HepG2 (cell line): ENCODE measurements at regions not wholly inside any gene's neighbourhood (a gene's known extent, or its start where the extent isn't known, plus 50 kb on each side); places are given as distances from the start of the nearest gene placed in this dataset.

Experiments
- ATAC-seq: fragments of 200-7000 bp; cut with Tn5 transposase; 3 replicates; pipeline ENCODE4 v1.9.1; 2020; ENCODE audit warnings: mild to moderate bottlenecking, moderate library complexity
- BruUV-seq: library from RNA; stranded (reverse); fragments of 400-500 nt; replicated peaks from 2 replicates; lab custom pipeline; 2021; lab: Mats Ljungman, UMichigan
- CTCF ChIA-PET: fragments of 300-600 bp; formaldehyde crosslinking; extraction: SDS; loops from one replicate; lab custom pipeline; 2021; ENCODE audit warnings: low total read pairs, inconsistent platforms, low intra/inter-chr PET ratio; lab: Yijun Ruan, JAX
- POLR2A ChIA-PET: fragments of 350-600 bp; sonication (Branson Sonifier 250); formaldehyde crosslinking; loops from one replicate; lab custom pipeline; 2020; ENCODE audit warnings: antibody characterized with exemption, inconsistent platforms; lab: Yijun Ruan, JAX
- DNase-seq: peaks from one replicate; pipeline ENCODE4 v3.0.0-alpha.2; 2015; ENCODE audit warnings: low spot score
- FAIRE-seq: peaks from 3 replicates; lab custom pipeline; 2011; peaks lifted over from hg19 to GRCh38; lab: Jason Lieb, UNC
- H2AFZ ChIP-seq: one replicate; pipeline ENCODE4 v1.6.1; 2011; ENCODE audit warnings: low read length, inconsistent platforms
- H3K27ac ChIP-seq: fragments of 300-600 bp; 3 replicates; pipeline ENCODE4 v1.8.0; 2011; ENCODE audit warnings: mixed run types, mild to moderate bottlenecking, mixed read lengths, low read length, inconsistent platforms; ENCODE audit not compliant: insufficient read depth; ENCODE audit errors: extremely low read length
- H3K27me3 ChIP-seq, 2 experiments: fragments of 200-600 bp in 1 of 2; 2 replicates in 1 of 2; 3 replicates in 1 of 2; pipeline versions ENCODE4 v1.6.0 to v1.8.0; 2011; ENCODE audit warnings: low read length in 2 of 2, mild to moderate bottlenecking in 2 of 2, moderate library complexity in 2 of 2, inconsistent platforms in 1 of 2; ENCODE audit not compliant: insufficient read depth in 2 of 2, control insufficient read depth in 1 of 2
- H3K36me3 ChIP-seq, 2 experiments: fragments of 200-600 bp in 1 of 2; replicated peaks in 1 of 2; 2 replicates in 1 of 2; 3 replicates in 1 of 2; pipeline versions ENCODE4 v1.5.1 to v1.8.0; 2011; ENCODE audit warnings: low read length in 2 of 2, inconsistent platforms in 1 of 2; ENCODE audit not compliant: insufficient read depth in 2 of 2, control insufficient read depth in 1 of 2
- H3K4me1 ChIP-seq: 2 replicates; pipeline ENCODE4 v1.5.1; 2012; ENCODE audit warnings: low read length, inconsistent platforms; ENCODE audit not compliant: insufficient read depth
- H3K4me2 ChIP-seq: 2 replicates; pipeline ENCODE4 v1.6.0; 2011; ENCODE audit warnings: low read depth, low read length, inconsistent platforms
- H3K4me3 ChIP-seq, 3 experiments: fragments of 200-600 bp in 1 of 3; sonication (generic), shearing (Covaris generic) in 1 of 3; replicated peaks in 1 of 3; 2 replicates each; pipeline ENCODE4 v1.5.1; 2011 to 2016; ENCODE audit warnings: low read length in 3 of 3, inconsistent platforms in 2 of 3, low read depth in 2 of 3, mild to moderate bottlenecking in 2 of 3, control low read depth in 1 of 3, mixed read lengths in 1 of 3; ENCODE audit not compliant: insufficient read depth in 1 of 3
- H3K79me2 ChIP-seq: one replicate; pipeline ENCODE4 v1.6.1; 2011; ENCODE audit warnings: low read length, inconsistent platforms; ENCODE audit not compliant: insufficient read depth
- H3K9ac ChIP-seq: 2 replicates; pipeline ENCODE4 v1.6.0; 2011; ENCODE audit warnings: mild to moderate bottlenecking, low read depth, low read length, inconsistent platforms; ENCODE audit not compliant: insufficient read depth
- H3K9me3 ChIP-seq: 2 replicates; pipeline ENCODE4 v1.5.1; 2012; ENCODE audit warnings: mild to moderate bottlenecking, low read length
- H4K20me1 ChIP-seq: 2 replicates; pipeline ENCODE4 v1.6.0; 2011; ENCODE audit warnings: inconsistent platforms, mild to moderate bottlenecking, low read length, moderate library complexity; ENCODE audit not compliant: insufficient read depth
- ARID5B ChIP-seq: IDR thresholded peaks from 2 replicates; pipeline ENCODE4 v1.4.0; 2020; ENCODE audit warnings: mild to moderate bottlenecking, missing genetic modification reagents
- BCL6 ChIP-seq: IDR thresholded peaks from 2 replicates; pipeline ENCODE4 v1.6.1; 2016; ENCODE audit warnings: missing genetic modification reagents, missing compliant biosample characterization
- CHD2 ChIP-seq: IDR thresholded peaks from 2 replicates; pipeline ENCODE4 v1.6.1; 2011; ENCODE audit warnings: low read depth, low read length, improper control_type of control experiment
- FOXK2 ChIP-seq: fragments of 450-650 bp; IDR thresholded peaks from 2 replicates; pipeline ENCODE4 v1.6.1; 2016
- HES4 ChIP-seq: sonication (generic); formaldehyde crosslinking; IDR thresholded peaks from 2 replicates; pipeline ENCODE4 v1.9.0; 2021; ENCODE audit warnings: mild to moderate bottlenecking, missing genetic modification reagents, borderline replicate concordance
- IRF2 ChIP-seq: IDR thresholded peaks from 2 replicates; pipeline ENCODE4 v1.6.1; 2018; ENCODE audit warnings: missing genetic modification reagents, missing compliant biosample characterization
- PHF21A ChIP-seq: sonication (generic); formaldehyde crosslinking; IDR thresholded peaks from 2 replicates; pipeline ENCODE4 v1.5.0; 2020; ENCODE audit warnings: mild to moderate bottlenecking, missing genetic modification reagents
- POLR2AphosphoS5 ChIP-seq: IDR thresholded peaks from 2 replicates; pipeline ENCODE4 v1.6.1; 2012; ENCODE audit warnings: low read depth, low read length
- PRMT3 ChIP-seq: sonication (generic); formaldehyde crosslinking; IDR thresholded peaks from 2 replicates; pipeline ENCODE4 v1.8.1; 2022; ENCODE audit warnings: low read depth, mild to moderate bottlenecking, moderate library complexity, missing genetic modification reagents, borderline replicate concordance
- RFXAP ChIP-seq: sonication (generic); formaldehyde crosslinking; IDR thresholded peaks from 2 replicates; pipeline ENCODE4 v1.4.0; 2020; ENCODE audit warnings: missing genetic modification reagents, borderline replicate concordance
- SKI ChIP-seq: fragments of 450-650 bp; IDR thresholded peaks from one replicate; pipeline ENCODE4 v1.6.1; 2018; ENCODE audit warnings: mild to moderate bottlenecking; ENCODE audit not compliant: partially characterized antibody
- TEAD3 ChIP-seq: optimal IDR thresholded peaks from 2 replicates; pipeline ENCODE3; 2016; ENCODE audit warnings: borderline replicate concordance
- ZIK1 ChIP-seq: sonication (generic); formaldehyde crosslinking; IDR thresholded peaks from 2 replicates; pipeline ENCODE4 v1.5.0; 2020; ENCODE audit warnings: mild to moderate bottlenecking, low read depth, missing genetic modification reagents, borderline replicate concordance
- ZNF101 ChIP-seq: sonication (generic); formaldehyde crosslinking; IDR thresholded peaks from 2 replicates; pipeline ENCODE4 v1.4.0; 2020; ENCODE audit warnings: mild to moderate bottlenecking, low read depth, missing genetic modification reagents, borderline replicate concordance
- ZNF282 ChIP-seq: fragments of 450-650 bp; IDR thresholded peaks from 2 replicates; pipeline ENCODE4 v1.6.1; 2018; ENCODE audit not compliant: partially characterized antibody
- ZNF607 ChIP-seq: sonication (generic); formaldehyde crosslinking; IDR thresholded peaks from 2 replicates; pipeline ENCODE4 v1.5.1; 2020; ENCODE audit warnings: missing genetic modification reagents, mild to moderate bottlenecking, borderline replicate concordance
- ZNF674 ChIP-seq: sonication (generic); formaldehyde crosslinking; IDR thresholded peaks from 2 replicates; pipeline ENCODE4 v1.5.0; 2020; ENCODE audit warnings: low read depth, mild to moderate bottlenecking, missing genetic modification reagents
- ZNF678 ChIP-seq: sonication (generic); formaldehyde crosslinking; IDR thresholded peaks from 2 replicates; pipeline ENCODE4 v1.4.0; 2020; ENCODE audit warnings: mild to moderate bottlenecking, missing genetic modification reagents
- ZNF781 ChIP-seq: sonication (generic); formaldehyde crosslinking; IDR thresholded peaks from 2 replicates; pipeline ENCODE4 v1.5.1; 2020; ENCODE audit warnings: borderline replicate concordance, mild to moderate bottlenecking, missing genetic modification reagents; ENCODE audit errors: not compliant biosample characterization
- WGBS: methylation state at CpG from one replicate; pipeline ENCODE4 v1.1.6; 2017; ENCODE audit warnings: low lambda C conversion rate; 5-methylcytosine and 5-hydroxymethylcytosine counted together
- in situ Hi-C: cut with HindIII; loops from 2 replicates; pipeline ENCODE4 v1.10.0; 2017; ENCODE audit warnings: low pct_unique_long_range_greater_than_20kb; ENCODE audit not compliant: extremely low pct_ligation_motif_present
- intact Hi-C: fragments of 100-400 bp; cut with micrococcal nuclease; formaldehyde crosslinking; loops from one replicate; pipeline ENCODE4 v1.10.0; 2022; ENCODE audit not compliant: unreplicated experiment
- TF ChIP-seq, protein P1 (sequence below): sonication (generic); formaldehyde crosslinking; IDR thresholded peaks from 2 replicates; pipeline ENCODE4 v1.8.0; 2022; ENCODE audit warnings: mild to moderate bottlenecking, missing genetic modification reagents, moderate library complexity

- H3K4me3 ChIP-seq, result no peak overlapping the region
- peaks cover 3 to 21% of the 10 kb centered on the region in 2 experiments; a peak in 3 of 5 replicates for H3K27me3 ChIP-seq
- in situ Hi-C loops, result no loop called here
- H4K20me1 ChIP-seq, result no peaks in the 10 kb centered on the region
- TF ChIP-seq ZNF674 (CRISPR knock-in tag) (no peak), IRF2 (CRISPR knock-in tag) (no peak), ZNF781 (CRISPR knock-in tag) (no peak), SKI (no peak), ZNF101 (CRISPR knock-in tag) (no peak), CHD2 (no peak), HES4 (CRISPR knock-in tag) (0 out of 2 replicates have a peak, but pooled peaks have one; percentile 27), ZNF282 (peak; percentile 94), POLR2AphosphoS5 (no peak), TEAD3 (CRISPR knock-in tag) (peak; percentile 8), RFXAP (CRISPR knock-in tag) (no peak), ARID5B (no peak), PHF21A (no peak), ZIK1 (no peak), FOXK2 (0 out of 2 replicates have a peak, but pooled peaks have one; percentile 5), BCL6 (CRISPR knock-in tag) (no peak), PRMT3 (CRISPR knock-in tag) (no peak), ZNF678 (CRISPR knock-in tag) (no peak), ZNF607 (CRISPR knock-in tag) (no peak)
- TF ChIP-seq, protein P1, sequence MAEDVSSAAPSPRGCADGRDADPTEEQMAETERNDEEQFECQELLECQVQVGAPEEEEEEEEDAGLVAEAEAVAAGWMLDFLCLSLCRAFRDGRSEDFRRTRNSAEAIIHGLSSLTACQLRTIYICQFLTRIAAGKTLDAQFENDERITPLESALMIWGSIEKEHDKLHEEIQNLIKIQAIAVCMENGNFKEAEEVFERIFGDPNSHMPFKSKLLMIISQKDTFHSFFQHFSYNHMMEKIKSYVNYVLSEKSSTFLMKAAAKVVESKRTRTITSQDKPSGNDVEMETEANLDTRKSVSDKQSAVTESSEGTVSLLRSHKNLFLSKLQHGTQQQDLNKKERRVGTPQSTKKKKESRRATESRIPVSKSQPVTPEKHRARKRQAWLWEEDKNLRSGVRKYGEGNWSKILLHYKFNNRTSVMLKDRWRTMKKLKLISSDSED, result no peak
- no peak for FAIRE-seq
- no peak overlapping the region for H2AFZ ChIP-seq
- H3K9ac ChIP-seq, result no peak overlapping the region
- DNase-seq, result no peak
- no peak overlapping the region for H3K27ac ChIP-seq
- ChIA-PET POLR2A (no interaction called here), CTCF (no interaction called here)
- no peaks in the 10 kb centered on the region for H3K79me2 ChIP-seq
- H3K9me3 ChIP-seq, result no peaks in the 10 kb centered on the region
- no peak for ATAC-seq
- H3K4me1 ChIP-seq, result peaks cover 3% of the 10 kb centered on the region
- intact Hi-C loops, result no loop called here
- no peak overlapping the region for H3K4me2 ChIP-seq
- no TSS peak for BruUV-seq
- no peaks in the 10 kb centered on the region for H3K36me3 ChIP-seq
- 4% methylated on average over 4 of the region's 4 CpGs for WGBS
These were observed 138.0 kb upstream of the HS3ST2 start for GRCh38 chr16:22675745-22676540.
